Cardiac muscle cell (in vitro differentiated cells and primary cell): ENCODE measurements at regions not wholly inside any gene's neighbourhood (a gene's known extent, or its start where the extent isn't known, plus 50 kb on each side); places are given as distances from the start of the nearest gene placed in this dataset.

Experiments used
- DNase-seq, 2 donors: peaks; one replicate each; pipeline versions ENCODE4 v3.0.0 to v3.0.0-alpha.2; 2010 to 2017; ENCODE audit warnings: low read depth in 1 of 2, low spot score in 1 of 2
- H3K27ac ChIP-seq: fragments of 200-600 bp; sonication (generic); 2 replicates; pipeline ENCODE4 v1.5.1; 2016
- H3K27me3 ChIP-seq: fragments of 200-600 bp; sonication (generic); 2 replicates; pipeline ENCODE4 v1.6.0; 2016; ENCODE audit warnings: control low read depth
- H3K36me3 ChIP-seq: fragments of 200-600 bp; sonication (generic); 2 replicates; pipeline ENCODE4 v1.5.1; 2016; ENCODE audit warnings: control low read depth
- H3K4me1 ChIP-seq: fragments of 200-600 bp; sonication (generic); 2 replicates; pipeline ENCODE4 v1.8.1; 2017; ENCODE audit warnings: low read depth, mild to moderate bottlenecking, mixed run types
- H3K4me3 ChIP-seq: fragments of 200-600 bp; sonication (generic); 2 replicates; pipeline ENCODE4 v1.5.1; 2016; ENCODE audit warnings: mild to moderate bottlenecking
- H3K9me3 ChIP-seq: fragments of 200-600 bp; sonication (generic); 2 replicates; pipeline ENCODE4 v1.5.1; 2017; ENCODE audit warnings: low read depth, mild to moderate bottlenecking, control low read depth
- CTCF ChIP-seq: IDR thresholded peaks from 2 replicates; pipeline ENCODE4 v1.5.1; 2012; ENCODE audit warnings: low read depth, mild to moderate bottlenecking, low read length

DNA sequence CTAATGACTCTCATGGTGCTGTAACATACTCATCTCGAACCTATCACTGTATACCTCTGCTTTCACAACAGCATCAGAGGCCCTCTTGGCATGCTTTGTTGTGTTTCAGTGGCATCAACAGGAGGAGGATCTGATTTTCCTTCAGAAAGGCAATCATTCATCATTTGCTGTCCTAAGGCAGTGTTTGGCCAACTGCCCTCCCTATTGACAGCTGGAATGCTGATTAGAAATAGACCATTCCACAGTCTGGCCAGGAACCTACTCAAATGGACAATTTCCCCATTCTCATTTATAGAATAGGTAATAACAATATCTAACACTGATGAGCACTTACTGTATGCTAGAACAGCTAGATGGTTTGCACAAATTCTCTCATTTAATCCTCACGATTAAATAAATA lies 310.6 kb upstream of the PTBP2 start:
- Histone ChIP-seq H3K4me3 (no peak overlapping the region), H3K36me3 (no peaks in the 10 kb centered on the region), H3K4me1 (peaks cover under 1% of the 10 kb centered on the region), H3K27ac (no peak overlapping the region), H3K9me3 (no peaks in the 10 kb centered on the region), H3K27me3 (no peaks in the 10 kb centered on the region)
- DNase-seq, result no peak
- TF ChIP-seq CTCF, result no peak

DNA sequence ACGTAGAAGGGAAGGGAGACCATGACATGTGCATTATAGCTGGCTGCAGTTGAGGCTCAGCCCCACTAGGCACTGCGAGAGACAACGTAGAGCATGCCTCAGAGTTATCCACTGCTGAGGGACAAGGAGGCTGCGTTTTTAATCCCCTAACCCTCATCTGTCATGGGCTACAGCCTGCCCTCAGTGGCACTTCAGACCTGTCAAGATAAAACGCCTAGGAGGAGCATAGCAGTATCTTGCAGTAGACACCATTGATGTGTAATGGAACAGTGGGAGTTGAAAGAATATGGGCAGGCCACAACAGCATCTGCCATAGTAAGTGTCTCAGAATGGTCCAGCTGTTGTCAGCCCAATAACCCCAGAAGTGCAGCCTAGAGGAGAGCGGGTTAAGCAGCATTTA lies 307.0 kb upstream of the PTBP2 start:
- peak in 1 of 2 donors; percentile 23 for DNase-seq
- Histone ChIP-seq H3K9me3 (no peaks in the 10 kb centered on the region), H3K4me1 (peaks cover 9% of the 10 kb centered on the region), H3K36me3 (no peaks in the 10 kb centered on the region), H3K27me3 (no peaks in the 10 kb centered on the region), H3K4me3 (no peak overlapping the region), H3K27ac (no peak overlapping the region)
- TF ChIP-seq CTCF, result no peak

GRCh38 chr1:96416111-96416595 lies 305.4 kb upstream of the PTBP2 start:
- Histone ChIP-seq H3K4me1 (peaks cover 9% of the 10 kb centered on the region), H3K36me3 (no peaks in the 10 kb centered on the region), H3K9me3 (no peaks in the 10 kb centered on the region), H3K4me3 (no peak overlapping the region), H3K27me3 (no peaks in the 10 kb centered on the region), H3K27ac (no peak overlapping the region)
- DNase-seq, result peak; percentile 24 to 98
- TF ChIP-seq CTCF, result no peak

- Histone ChIP-seq H3K27ac (no peak overlapping the region), H3K36me3 (no peaks in the 10 kb centered on the region), H3K9me3 (no peaks in the 10 kb centered on the region), H3K4me1 (peaks cover 9% of the 10 kb centered on the region), H3K4me3 (no peak overlapping the region), H3K27me3 (no peaks in the 10 kb centered on the region)
- no peak for TF ChIP-seq CTCF
- DNase-seq, result peak in 1 of 2 donors; percentile 19
Measured at GRCh38 chr1:96416701-96417444, 304.7 kb upstream of the PTBP2 start.

DNA sequence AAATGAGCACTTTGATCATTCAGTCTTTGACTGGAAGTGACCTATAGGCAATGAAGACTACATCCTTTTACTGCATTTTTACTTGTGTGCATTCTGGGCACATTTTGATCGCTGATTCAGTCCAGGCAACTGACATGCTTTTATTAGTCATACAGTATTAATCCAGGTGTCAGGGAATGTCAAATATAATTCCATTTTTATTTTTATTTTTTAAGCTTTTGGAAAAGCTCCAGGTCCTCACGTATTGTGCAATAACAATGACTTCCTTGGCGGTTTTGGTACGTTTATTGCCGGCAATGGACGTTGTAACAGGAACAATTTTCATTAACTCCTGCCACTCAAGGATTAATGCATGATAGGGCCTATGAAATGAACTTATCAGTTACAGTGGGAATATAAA lies 302.6 kb upstream of the PTBP2 start:
- no peak for TF ChIP-seq CTCF
- no peaks in the 10 kb centered on the region for H3K36me3 ChIP-seq
- H3K4me1 ChIP-seq, result peaks cover 9% of the 10 kb centered on the region
- H3K4me3 ChIP-seq, result no peak overlapping the region
- H3K9me3 ChIP-seq, result no peaks in the 10 kb centered on the region
- no peaks in the 10 kb centered on the region for H3K27me3 ChIP-seq
- no peak overlapping the region for H3K27ac ChIP-seq
- DNase-seq, result no peak
